AG09319 (cell line): ENCODE measurements at regions not wholly inside any gene's neighbourhood (a gene's known extent, or its start where the extent isn't known, plus 50 kb on each side); places are given as distances from the start of the nearest gene placed in this dataset.

Source experiments
- DNase-seq: peaks from one replicate; pipeline ENCODE4 v3.0.0-alpha.2; 2010; ENCODE audit warnings: low read depth; ENCODE audit errors: extremely low read depth
- TF ChIP-seq, protein P1 (sequence below): IDR thresholded peaks from 2 replicates; pipeline ENCODE4 v1.5.1; 2011; ENCODE audit warnings: low read depth, mild to moderate bottlenecking, inconsistent platforms, low read length, moderate library complexity

DNA sequence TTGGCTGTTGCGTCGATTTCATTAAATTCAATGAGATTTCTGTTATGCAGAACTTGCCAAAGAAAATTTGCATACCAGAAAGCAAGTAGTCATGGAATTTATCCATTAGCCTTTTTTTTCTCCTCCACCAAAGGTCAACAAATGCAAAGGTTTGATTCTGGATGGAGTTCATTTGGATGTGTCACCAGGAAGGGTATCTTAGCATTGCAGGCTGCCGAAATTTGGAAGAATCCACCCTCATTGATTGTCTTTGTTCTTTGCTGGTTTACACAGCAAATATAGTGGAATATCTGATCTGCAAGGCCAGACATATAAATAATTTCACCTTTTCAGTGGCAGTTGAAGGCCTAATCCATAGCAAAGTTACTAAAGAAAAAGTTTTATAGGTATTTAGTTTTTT, 229.4 kb upstream of the SLC35B3 start:
- DNase-seq: no peak
- TF ChIP-seq, protein P1, sequence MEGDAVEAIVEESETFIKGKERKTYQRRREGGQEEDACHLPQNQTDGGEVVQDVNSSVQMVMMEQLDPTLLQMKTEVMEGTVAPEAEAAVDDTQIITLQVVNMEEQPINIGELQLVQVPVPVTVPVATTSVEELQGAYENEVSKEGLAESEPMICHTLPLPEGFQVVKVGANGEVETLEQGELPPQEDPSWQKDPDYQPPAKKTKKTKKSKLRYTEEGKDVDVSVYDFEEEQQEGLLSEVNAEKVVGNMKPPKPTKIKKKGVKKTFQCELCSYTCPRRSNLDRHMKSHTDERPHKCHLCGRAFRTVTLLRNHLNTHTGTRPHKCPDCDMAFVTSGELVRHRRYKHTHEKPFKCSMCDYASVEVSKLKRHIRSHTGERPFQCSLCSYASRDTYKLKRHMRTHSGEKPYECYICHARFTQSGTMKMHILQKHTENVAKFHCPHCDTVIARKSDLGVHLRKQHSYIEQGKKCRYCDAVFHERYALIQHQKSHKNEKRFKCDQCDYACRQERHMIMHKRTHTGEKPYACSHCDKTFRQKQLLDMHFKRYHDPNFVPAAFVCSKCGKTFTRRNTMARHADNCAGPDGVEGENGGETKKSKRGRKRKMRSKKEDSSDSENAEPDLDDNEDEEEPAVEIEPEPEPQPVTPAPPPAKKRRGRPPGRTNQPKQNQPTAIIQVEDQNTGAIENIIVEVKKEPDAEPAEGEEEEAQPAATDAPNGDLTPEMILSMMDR: no peak

DNA sequence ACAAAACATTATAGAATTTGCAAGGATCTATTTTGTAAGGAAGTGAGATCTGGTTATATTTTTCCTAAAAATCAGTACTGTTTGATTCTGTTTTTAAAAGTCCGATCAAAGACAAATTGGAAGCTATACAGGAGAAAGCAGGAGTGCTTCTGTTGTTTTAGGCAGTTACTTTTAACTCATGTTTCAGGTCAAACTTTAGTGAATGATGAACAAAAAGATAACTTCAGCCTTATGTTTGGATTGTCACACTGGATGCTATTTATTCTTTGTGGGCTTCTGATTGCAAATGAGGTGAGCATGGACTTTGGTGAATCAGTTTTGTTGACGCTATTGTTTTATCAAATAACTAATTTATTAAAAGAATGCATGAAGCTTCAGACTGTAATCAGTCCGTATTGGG, 228.7 kb upstream of the SLC35B3 start:
- no peak for DNase-seq
- TF ChIP-seq, protein P1: no peak

DNA sequence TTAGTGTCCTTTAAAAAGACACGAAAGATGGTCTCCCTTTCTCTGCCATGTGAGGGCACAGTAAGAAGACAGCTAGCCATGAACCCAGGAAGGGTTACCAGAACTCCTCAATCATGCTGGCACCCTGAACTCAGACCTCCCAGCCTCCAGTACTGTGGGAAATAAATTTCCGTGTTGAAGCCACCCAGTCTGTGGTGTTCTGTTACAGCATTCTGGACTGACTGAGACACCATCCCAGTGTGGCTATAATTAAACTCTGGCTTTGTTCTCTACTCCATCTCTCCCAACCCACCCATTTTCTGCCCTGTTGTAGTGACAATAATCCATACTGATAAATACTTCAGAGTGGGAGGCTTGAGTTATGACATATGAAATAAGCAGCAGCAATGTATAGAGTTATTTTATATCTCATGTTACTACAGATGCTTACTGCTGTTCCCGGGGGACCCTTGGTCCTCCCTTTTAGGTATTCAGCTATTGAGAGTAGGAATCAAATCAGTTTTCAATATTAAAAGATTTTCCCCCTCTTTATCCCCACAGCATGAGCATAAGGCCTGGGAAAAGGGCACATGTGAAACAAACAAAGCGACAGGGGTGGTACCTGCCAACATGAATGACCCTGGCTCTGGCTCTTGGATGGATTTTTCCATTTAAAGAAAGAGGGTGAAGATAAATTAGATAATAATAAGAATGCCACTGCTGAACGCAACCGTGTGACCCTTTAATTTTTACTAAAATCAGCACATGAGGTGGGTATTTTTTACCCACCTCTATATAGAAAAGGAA, 224.3 kb upstream of the SLC35B3 start:
- no peak for DNase-seq
- TF ChIP-seq, protein P1: no peak

DNA sequence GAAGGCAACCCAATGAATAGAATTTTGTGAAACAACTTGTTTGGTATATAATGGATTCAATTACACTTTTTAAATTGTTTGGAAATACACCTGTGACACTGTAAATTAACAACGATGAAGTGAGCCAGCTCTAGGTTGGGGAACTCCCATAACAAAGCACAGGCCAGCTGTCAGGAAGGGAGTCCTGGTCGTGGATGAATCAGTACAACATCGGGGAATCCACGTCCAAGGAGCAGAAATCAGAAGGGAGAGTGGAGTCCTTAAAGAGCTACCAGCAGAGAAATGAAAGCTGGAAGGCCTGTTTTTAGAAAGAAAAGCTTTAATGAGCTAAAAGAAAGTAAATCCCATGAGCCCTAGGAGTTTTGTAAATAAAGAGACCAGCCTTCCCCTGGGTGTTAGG, 223.1 kb upstream of the SLC35B3 start:
- no peak for DNase-seq
- TF ChIP-seq, protein P1: no peak

DNA sequence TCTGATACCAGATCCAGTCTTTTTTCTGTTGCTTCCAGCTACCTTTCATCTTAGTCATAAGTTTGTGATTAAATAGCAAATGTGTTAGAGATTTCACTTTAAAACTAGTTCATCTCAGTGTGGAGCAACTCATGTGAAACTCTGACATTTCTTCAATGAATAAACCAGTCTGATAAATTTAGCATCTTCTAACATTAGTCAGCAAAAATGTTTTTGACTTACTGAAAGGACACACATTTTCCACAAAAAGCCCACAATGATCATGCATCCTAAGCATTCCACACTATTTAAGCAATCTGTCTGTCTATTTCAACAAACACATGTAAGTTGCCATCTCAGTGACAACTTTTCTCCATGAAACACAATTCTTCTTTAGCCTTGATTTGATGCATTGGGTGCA, 222.2 kb upstream of the SLC35B3 start:
- TF ChIP-seq, protein P1: no peak
- DNase-seq: no peak

DNA sequence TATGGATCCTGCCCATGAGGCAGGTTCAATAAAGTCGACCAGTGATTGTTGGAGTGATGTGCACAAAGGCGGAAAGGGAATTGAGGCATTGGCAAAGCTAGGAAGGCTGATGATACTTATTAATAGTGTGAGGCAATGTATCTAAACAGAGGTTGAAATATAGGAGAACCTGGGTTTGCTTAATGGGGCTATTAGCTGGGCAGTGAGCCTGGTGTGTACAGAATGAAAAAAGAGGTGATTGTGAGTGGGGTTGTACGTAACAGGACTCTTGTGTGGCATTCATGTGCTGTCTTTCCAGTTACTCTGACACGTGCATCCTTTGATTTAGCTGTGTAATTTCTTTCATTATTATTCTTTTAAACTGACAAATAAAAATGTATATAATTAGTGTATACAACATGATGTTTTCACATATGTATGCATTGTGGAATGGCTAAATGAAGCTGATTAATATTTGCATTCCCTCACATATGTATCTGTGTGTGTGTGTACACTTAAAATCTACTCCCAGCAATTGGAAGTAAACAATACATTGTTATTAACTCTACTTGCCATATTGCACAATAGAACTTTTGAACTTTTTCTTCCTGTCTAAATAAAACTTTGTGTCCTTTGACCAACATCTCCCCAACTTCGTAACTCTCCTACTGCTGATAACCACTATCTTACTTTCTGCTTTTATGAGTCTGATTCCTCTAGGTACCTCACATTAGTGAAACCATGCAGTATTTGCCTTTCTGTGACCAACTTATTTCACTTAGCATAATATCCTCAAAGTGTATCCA, 220.5 kb upstream of the SLC35B3 start:
- TF ChIP-seq, protein P1: no peak
- no peak for DNase-seq

DNA sequence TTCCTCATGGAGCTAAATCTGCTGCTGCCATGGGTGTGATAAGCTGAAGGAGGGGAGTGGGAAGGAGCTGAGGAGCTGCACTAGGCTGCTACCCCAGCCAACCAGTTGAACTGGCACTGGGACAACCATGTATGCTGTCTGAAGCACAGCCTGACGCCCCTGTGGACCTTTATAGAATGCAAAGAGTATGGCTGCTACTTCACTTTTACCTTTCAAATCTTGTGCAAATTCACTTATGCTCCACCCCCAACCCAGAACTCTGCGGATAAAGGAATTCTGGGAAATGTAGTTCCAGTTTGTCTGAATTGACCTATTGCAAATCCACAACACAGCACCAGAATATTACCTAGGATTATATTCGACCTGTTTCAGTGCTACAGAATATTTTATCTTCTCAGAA, 217.4 kb upstream of the SLC35B3 start:
- TF ChIP-seq, protein P1: no peak
- no peak for DNase-seq
